ENCODE measurements at regions not wholly inside any gene's neighbourhood (a gene's known extent, or its start where the extent isn't known, plus 50 kb on each side); places are given as distances from the start of the nearest gene placed in this dataset.

- H3K9me3 ChIP-seq: no peaks in the 10 kb centered on the region
- no peak overlapping the region for H3K4me3 ChIP-seq (ENCODE audit: low read depth in 2 of 2, low read length in 1 of 2)
- H3K27me3 ChIP-seq (ENCODE audit: insufficient read depth): no peaks in the 10 kb centered on the region
- peak overlapping the region in 1 of 2 experiments; percentile 100; a peak in 1 of 4 replicates for H3K27ac ChIP-seq (ENCODE audit: low read depth in 2 of 2, low read length in 1 of 2)
- no peaks in the 10 kb centered on the region for H4K20me1 ChIP-seq (ENCODE audit: insufficient read depth)
- peaks cover 0 to 44% of the 10 kb centered on the region in 2 experiments; a peak in 2 of 4 replicates for H3K4me1 ChIP-seq (ENCODE audit: control insufficient read depth in 1 of 2, insufficient read depth in 2 of 2, low read depth in 1 of 2, low read length in 1 of 2)
- no peak overlapping the region for H3K9ac ChIP-seq
- H3K9me2 ChIP-seq: no peaks in the 10 kb centered on the region
- 43% methylated on average over 6 of the region's 6 CpGs for WGBS (ENCODE audit: low lambda C conversion rate)
- no peak overlapping the region for H2AFZ ChIP-seq (ENCODE audit: low read depth)
- H3K36me3 ChIP-seq (replicated peaks in 1 of 2; ENCODE audit: control insufficient read depth in 1 of 2, insufficient read depth in 2 of 2, low read length in 1 of 2): no peaks in the 10 kb centered on the region
- no peak for TF ChIP-seq MXI1 (IDR thresholded peaks at IDR 0.05; ENCODE audit: low read depth, low read length)
- TF ChIP-seq FOSL2 (IDR thresholded peaks at IDR 0.05; ENCODE audit: borderline replicate concordance, low read depth): no peak
- CTCF ChIA-PET: interaction anchor here (0.6 to 1.4 kb wide), 6 partner anchors 16 to 227 kb away, joined by 3 to 4 read pairs (median 3); no protein-coding TSS in a partner anchor
- DNase-seq: no peak
- H3F3A ChIP-seq (replicated peaks; ENCODE audit: insufficient read depth): no peaks in the 10 kb centered on the region
- no peaks in the 10 kb centered on the region for H3K79me2 ChIP-seq (ENCODE audit: insufficient read depth)
- POLR2A ChIA-PET: interaction anchor here (0.8 to 2.2 kb wide), 4 partner anchors 13 to 90 kb away, joined by 3 to 7 read pairs (median 5); no protein-coding TSS in a partner anchor
- H3K4me2 ChIP-seq: no peak overlapping the region
Observed at GRCh38 chr11:116415095-116415494, 357.7 kb downstream of the BUD13 start.

- WGBS (ENCODE audit: low lambda C conversion rate): 47% methylated on average over 9 of the region's 9 CpGs
- no peaks in the 10 kb centered on the region for H3K36me3 ChIP-seq (replicated peaks in 1 of 2; ENCODE audit: control insufficient read depth in 1 of 2, insufficient read depth in 2 of 2, low read length in 1 of 2)
- H3K27me3 ChIP-seq (ENCODE audit: insufficient read depth): no peaks in the 10 kb centered on the region
- ChIA-PET CTCF (interaction anchor here (0.6 to 1.8 kb wide), 12 partner anchors 11 to 336 kb away, joined by 3 to 4 read pairs (median 3); no protein-coding TSS in a partner anchor), POLR2A (interaction anchor here (1.0 to 2.2 kb wide), 4 partner anchors 14 to 91 kb away, joined by 4 to 7 read pairs (median 5); no protein-coding TSS in a partner anchor)
- no peak for DNase-seq
- no peak overlapping the region for H3K9ac ChIP-seq
- H3F3A ChIP-seq (replicated peaks; ENCODE audit: insufficient read depth): no peaks in the 10 kb centered on the region
- peak overlapping the region in 1 of 2 experiments; percentile 100; a peak in 2 of 4 replicates for H3K27ac ChIP-seq (ENCODE audit: low read depth in 2 of 2, low read length in 1 of 2)
- no peak overlapping the region for H3K4me2 ChIP-seq
- no peak overlapping the region for H3K4me3 ChIP-seq (ENCODE audit: low read depth in 2 of 2, low read length in 1 of 2)
- H4K20me1 ChIP-seq (ENCODE audit: insufficient read depth): no peaks in the 10 kb centered on the region
- H3K9me3 ChIP-seq: no peaks in the 10 kb centered on the region
- no peak for TF ChIP-seq MXI1 (IDR thresholded peaks at IDR 0.05; ENCODE audit: low read depth, low read length)
- TF ChIP-seq RFX5 (IDR thresholded peaks at IDR 0.05; ENCODE audit: low read length): no peak
- no peak for TF ChIP-seq FOXJ3 (CRISPR knock-in tag; IDR thresholded peaks at IDR 0.05)
- TF ChIP-seq NFIC (IDR thresholded peaks at IDR 0.05; ENCODE audit: borderline replicate concordance): no peak
- TF ChIP-seq ELF1 (IDR thresholded peaks at IDR 0.05): no peak
- no peak for TF ChIP-seq POLR2AphosphoS5 (IDR thresholded peaks at IDR 0.05; ENCODE audit: low read depth, low read length)
- TF ChIP-seq TCF12 (IDR thresholded peaks at IDR 0.05): no peak
- no peaks in the 10 kb centered on the region for H3K9me2 ChIP-seq
- peaks cover 0 to 41% of the 10 kb centered on the region in 2 experiments; a peak in 2 of 4 replicates for H3K4me1 ChIP-seq (ENCODE audit: control insufficient read depth in 1 of 2, insufficient read depth in 2 of 2, low read depth in 1 of 2, low read length in 1 of 2)
- H3K79me2 ChIP-seq (ENCODE audit: insufficient read depth): no peaks in the 10 kb centered on the region
- no peak overlapping the region for H2AFZ ChIP-seq (ENCODE audit: low read depth)
Observed at GRCh38 chr11:116414357-116414880, 358.4 kb downstream of the BUD13 start.

GRCh38 chr11:116413301-116414242 lies 359.2 kb downstream of the BUD13 start:
- H3K4me2 ChIP-seq: no peak overlapping the region
- WGBS (ENCODE audit: low lambda C conversion rate): 52% methylated on average over 2 of the region's 2 CpGs
- POLR2A ChIA-PET: interaction anchor here (0.6 to 2.2 kb wide), 6 partner anchors 10 to 87 kb away, joined by 3 to 7 read pairs (median 4); no protein-coding TSS in a partner anchor

More at GRCh38 chr11:116413301-116414242, 359.2 kb downstream of the BUD13 start:
- no peak for DNase-seq
- no peaks in the 10 kb centered on the region for H3K9me3 ChIP-seq
- H3K9me2 ChIP-seq: no peaks in the 10 kb centered on the region
- TF ChIP-seq EP300 (IDR thresholded peaks at IDR 0.05; ENCODE audit: borderline replicate concordance in 1 of 2, low read depth in 1 of 2, low read length in 1 of 2) (0 out of 4 replicates have a peak, but pooled peaks of 1 of the 2 experiments have one; percentile 26), FOSL2 (IDR thresholded peaks at IDR 0.05; ENCODE audit: borderline replicate concordance, low read depth) (no peak), RAD21 (IDR thresholded peaks at IDR 0.05; ENCODE audit: low read length) (0 out of 2 replicates have a peak, but pooled peaks have one; percentile 3)
- no peaks in the 10 kb centered on the region for H4K20me1 ChIP-seq (ENCODE audit: insufficient read depth)
- no peaks in the 10 kb centered on the region for H3K79me2 ChIP-seq (ENCODE audit: insufficient read depth)
- CTCF ChIA-PET: interaction anchor here (0.6 to 1.8 kb wide), 9 partner anchors 10 to 1438 kb away, joined by 3 to 4 read pairs (median 4); no protein-coding TSS in a partner anchor
- no peaks in the 10 kb centered on the region for H3K36me3 ChIP-seq (replicated peaks in 1 of 2; ENCODE audit: control insufficient read depth in 1 of 2, insufficient read depth in 2 of 2, low read length in 1 of 2)
- peaks cover 0 to 47% of the 10 kb centered on the region in 2 experiments; a peak in 2 of 4 replicates for H3K4me1 ChIP-seq (ENCODE audit: control insufficient read depth in 1 of 2, insufficient read depth in 2 of 2, low read depth in 1 of 2, low read length in 1 of 2)
- H3F3A ChIP-seq (replicated peaks; ENCODE audit: insufficient read depth): no peaks in the 10 kb centered on the region
- H3K9ac ChIP-seq: no peak overlapping the region
- H2AFZ ChIP-seq (ENCODE audit: low read depth): no peak overlapping the region
- no peak overlapping the region for H3K4me3 ChIP-seq (ENCODE audit: low read depth in 2 of 2, low read length in 1 of 2)
- H3K27me3 ChIP-seq (ENCODE audit: insufficient read depth): no peaks in the 10 kb centered on the region
- H3K27ac ChIP-seq (ENCODE audit: low read depth in 2 of 2, low read length in 1 of 2): peak overlapping the region in 1 of 2 experiments; percentile 100; a peak in 2 of 4 replicates

Data from SK-N-SH (cell line).